ENCODE measurements at regions not wholly inside any gene's neighbourhood (a gene's known extent, or its start where the extent isn't known, plus 50 kb on each side); places are given as distances from the start of the nearest gene placed in this dataset.

DNA sequence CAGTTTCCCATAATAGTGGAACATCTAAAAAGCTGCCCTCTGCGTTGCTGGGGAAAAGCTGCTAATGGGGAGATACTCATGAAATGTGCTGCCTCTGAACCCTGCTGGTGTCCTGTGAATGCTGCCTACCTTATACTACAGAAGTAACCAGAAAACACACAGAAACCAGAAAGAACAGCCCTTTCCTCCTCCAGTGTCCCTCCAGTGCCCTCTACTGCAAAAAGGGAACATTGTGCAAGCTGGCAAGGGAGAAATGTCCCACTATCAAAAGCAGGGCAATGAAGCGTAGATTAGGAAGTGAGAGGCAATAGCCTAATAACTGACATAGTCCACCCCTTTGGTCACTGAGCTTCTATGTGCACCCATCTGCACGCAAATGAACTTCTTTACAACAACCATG lies 162.7 kb upstream of the ETAA1 start:
- peak; percentile 53 for DNase-seq (ENCODE audit: low read depth)

DNA sequence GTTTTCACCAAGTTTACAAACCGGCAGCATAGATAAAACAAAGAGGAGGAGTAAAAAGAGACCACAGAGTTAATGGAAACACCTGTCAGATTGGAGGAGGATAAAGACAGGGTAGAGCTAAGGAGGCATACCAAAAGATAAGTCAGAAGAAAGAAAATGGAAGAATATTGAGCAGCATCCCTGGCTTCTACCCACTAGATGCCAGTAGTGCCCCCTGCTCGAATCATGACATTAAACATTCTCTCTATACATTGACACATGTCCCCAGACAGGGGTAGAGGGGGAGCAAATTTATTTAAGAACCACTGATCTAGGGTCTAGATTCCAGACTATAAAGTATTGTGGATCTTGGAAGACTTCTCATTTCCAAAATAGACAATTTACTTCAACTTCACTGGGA lies 159.8 kb upstream of the ETAA1 start:
- DNase-seq (ENCODE audit: low read depth): no peak

DNA sequence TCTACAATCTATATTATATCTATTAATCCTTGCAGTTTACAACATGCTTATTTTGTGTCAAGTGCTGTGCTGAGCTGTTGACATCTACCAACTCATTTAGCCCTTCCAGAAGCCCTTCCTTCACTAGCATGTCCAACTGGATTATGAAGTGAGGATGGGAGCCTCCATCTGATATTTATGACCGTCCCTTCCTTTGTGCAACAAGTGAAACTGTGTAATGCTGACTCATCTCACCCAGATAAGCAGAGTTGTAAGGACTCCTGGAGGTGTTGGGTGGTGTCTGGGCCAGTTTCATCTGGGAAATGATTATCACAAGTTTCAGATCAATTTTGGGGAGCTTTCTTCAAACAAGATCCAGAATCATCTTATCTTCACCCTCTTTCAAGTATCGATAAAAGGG lies 156.6 kb upstream of the ETAA1 start:
- DNase-seq (ENCODE audit: low read depth): peak; percentile 13

DNA sequence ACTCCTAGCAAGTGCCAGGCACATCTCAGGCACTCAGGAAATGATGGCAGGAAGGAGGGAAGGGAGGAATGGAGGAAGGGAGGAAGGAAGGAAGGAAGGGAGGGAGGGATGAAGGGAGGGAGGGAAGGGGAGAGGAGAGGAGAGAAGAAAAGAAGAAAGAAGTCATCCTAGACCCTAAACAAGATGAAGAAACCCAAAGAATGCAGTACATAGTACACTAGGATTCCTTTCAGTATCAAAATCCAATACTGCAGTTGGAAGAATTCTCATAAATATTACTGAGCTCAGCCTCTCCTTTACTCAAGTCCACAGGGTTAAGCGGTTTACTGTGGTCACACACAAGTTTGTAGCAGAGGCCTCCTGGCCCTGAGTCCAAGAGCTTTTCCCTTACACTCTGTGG lies 155.7 kb upstream of the ETAA1 start:
- DNase-seq (ENCODE audit: low read depth): no peak

DNA sequence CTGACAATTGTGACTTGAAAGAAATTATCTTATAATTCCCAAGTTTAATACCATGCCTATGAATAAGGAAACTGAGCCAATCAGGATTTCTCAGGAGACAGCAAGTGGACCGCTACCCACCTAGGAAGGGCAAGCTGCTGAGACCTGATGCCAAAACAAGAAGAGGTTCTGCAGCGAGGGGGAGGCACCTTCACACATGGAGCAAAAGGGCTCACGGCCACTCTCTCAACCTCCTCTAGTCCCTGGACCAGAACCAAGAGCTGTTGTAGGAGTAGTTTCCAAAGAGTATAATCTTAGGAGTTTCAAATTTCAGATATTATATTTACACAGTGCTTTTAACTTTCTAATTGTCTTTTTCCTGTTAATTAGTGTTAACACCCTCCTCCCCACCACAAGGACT lies 154.7 kb upstream of the ETAA1 start:
- no peak for DNase-seq (ENCODE audit: low read depth)

DNA sequence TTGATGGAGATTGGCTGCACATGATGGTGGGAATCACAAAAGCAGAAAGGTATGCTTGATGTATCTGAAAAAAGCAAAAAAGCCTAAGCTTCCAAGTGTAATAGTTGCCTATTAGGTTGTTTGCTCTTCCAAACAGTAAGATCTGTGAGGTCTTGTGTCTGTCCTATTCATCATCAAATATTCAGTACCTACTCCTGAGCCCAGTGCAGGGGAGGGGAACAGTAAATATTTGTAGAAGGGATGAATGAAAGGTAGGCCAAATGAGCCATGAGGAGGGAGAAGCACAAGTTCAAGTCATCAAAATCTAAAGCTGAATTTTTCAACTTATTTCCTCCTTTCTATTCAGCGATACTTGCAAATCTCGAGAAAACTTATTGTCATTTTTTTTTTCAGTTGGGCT lies 153.2 kb upstream of the ETAA1 start:
- no peak for DNase-seq (ENCODE audit: low read depth)

DNA sequence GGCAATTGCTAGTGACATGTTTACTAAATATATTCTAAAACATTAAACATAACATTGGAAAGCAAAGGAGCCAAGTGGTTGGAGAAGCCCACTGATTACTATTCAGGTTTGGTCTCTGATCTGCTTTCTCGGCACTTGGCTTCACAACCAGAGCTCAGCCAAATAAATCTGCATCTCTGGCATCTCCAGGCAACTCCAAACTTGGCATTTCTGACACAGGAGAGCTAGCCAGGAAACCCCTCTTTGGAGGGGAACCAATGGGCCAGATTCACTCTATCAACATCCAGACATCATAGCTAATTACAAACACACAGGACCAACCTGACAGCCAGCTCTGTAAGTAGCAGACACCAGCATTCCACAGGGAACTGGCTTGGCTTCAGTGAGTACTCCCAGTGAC lies 150.3 kb upstream of the ETAA1 start:
- DNase-seq (ENCODE audit: low read depth): no peak

DNA sequence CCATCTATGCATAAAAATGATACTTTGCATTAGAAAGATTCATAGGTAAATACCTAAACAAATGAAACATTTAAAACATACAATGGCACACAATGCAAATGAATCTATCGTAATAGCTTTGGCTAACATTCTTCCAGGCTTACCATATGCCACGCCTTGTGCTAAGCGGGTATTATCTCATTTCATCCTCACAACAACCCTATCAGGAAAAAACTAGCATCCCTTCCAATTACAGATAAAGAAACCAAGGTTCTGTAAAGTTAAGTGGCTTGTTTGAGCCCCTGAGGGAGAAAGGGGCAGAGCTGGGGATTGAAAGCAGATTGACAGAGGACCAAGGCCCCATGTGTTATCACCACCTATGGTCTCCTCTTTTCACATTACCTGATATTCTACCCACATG lies 145.4 kb upstream of the ETAA1 start:
- no peak for DNase-seq (ENCODE audit: low read depth)

DNA sequence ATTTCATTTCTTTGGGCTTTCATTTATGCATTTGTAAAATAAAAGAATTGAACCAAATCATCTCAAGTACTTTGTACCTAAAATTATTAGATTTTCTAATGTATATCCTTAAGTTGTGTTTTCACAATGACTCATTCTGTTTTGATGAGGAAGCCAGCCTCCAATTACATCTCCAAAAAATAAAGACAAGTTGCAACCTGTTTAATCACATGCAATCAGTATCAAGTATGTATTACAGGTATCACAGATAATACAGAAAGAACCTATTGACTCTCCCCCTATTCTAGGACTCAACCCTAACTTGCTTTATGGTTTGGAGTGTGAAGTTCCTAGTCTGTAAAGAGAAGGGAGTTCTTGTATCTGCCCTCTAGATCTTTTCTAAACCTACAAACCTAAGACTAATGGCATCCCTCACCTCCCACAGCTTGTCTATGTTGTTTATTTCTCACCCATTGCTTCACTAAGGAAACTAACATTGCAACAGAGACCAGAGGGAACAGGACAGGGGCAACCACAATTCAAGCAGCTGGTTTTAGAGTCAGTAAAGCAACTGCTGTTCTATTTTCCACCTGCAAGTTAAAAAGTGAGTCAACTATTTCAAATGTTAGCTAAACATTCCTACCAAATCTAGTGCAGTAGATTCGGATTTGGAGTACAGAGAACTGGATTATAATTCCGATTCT lies 141.1 kb upstream of the ETAA1 start:
- peak; percentile 68 for DNase-seq (ENCODE audit: low read depth)

DNA sequence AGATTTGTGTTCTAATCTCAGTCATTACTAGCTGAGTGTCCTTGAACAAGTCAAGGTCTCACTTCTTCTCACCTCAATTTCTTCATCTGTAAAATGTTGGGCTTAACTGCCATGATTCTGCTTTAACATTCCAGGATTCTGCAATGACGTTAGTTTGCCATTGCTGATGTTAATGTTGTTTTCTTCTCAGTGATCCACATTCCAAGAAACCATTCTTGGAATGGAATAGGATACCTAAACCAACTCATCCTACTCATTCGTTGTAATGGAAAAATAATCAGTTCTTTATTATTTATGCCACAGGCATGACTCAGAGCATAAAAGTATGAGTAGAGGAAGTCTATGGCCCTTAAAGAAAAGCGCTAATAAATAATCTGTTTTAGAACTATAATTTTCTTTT lies 140.2 kb upstream of the ETAA1 start:
- DNase-seq (ENCODE audit: low read depth): peak; percentile 51

DNA sequence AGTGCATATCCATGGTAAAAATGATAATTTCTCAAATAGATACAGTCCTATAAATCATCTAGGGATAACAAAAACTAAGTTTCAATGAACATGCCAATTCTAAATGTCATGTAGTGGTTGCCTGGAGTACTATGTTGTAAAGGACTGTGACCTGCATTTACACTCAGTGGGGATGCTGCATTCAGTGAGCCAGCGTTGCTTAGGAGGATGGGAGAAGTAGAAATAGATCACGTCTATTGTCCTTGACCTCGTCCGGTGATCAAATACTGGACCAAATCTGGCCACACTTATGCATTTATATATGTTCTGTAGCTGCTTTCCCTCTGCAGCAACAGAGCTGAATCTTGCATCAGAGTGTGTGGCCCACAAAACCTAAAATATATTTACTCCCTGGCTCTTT lies 139.0 kb upstream of the ETAA1 start:
- no peak for DNase-seq (ENCODE audit: low read depth)

DNA sequence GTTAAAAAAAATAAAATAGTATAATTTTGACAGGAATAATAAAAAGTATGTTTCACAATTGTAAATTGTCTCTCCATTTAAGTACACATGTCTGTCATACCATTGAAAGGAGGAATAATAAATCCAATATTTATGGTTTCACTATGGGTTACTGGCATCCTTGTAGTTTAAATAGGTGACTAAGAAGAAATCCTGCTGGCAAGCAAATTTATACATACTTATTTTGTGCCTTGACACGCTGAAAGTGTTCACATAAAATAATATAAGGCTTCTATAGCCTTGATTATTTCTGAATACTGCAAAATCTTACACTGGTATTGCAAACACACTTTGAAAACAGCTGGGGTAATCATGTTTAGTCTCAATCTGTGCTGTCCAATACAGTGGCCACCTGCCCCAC lies 138.3 kb upstream of the ETAA1 start:
- no peak for DNase-seq (ENCODE audit: low read depth)

DNA sequence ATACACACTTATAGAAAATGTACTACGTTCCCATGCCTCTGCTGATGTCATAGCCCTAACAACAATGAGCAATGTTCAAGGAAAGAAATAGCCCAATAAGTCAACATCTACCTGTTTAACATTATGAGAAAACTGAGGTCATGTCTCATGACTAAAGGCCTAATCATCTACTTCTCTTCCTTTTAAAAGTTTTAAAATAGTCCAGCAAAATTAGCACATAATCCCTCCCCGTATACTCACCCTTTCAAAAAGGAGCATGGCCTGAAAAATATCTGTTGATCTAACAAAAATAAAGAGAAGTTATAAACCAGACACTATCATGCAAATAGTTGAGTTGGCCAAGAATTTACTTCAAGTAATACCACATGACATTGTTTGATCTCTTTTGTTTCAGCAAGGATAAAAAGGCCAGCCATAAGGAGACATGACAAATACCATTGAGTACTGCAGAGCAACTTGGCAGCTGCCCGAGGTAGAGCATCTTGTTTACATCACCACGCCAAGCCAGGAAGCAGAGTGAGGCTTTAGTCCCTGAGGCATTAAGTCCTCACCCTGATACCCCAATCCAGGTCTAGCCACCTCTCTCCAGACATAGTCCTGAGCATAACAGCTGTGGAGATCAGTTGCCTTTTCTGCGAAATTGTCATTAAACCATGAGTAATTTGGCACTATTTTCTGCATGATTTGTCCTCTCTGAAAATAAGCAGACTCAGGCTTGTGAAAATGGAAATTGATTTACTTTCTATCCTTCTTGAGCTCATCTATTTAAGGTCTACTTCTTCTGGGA lies 137.4 kb upstream of the ETAA1 start:
- peak; percentile 96 for DNase-seq (ENCODE audit: low read depth)

DNA sequence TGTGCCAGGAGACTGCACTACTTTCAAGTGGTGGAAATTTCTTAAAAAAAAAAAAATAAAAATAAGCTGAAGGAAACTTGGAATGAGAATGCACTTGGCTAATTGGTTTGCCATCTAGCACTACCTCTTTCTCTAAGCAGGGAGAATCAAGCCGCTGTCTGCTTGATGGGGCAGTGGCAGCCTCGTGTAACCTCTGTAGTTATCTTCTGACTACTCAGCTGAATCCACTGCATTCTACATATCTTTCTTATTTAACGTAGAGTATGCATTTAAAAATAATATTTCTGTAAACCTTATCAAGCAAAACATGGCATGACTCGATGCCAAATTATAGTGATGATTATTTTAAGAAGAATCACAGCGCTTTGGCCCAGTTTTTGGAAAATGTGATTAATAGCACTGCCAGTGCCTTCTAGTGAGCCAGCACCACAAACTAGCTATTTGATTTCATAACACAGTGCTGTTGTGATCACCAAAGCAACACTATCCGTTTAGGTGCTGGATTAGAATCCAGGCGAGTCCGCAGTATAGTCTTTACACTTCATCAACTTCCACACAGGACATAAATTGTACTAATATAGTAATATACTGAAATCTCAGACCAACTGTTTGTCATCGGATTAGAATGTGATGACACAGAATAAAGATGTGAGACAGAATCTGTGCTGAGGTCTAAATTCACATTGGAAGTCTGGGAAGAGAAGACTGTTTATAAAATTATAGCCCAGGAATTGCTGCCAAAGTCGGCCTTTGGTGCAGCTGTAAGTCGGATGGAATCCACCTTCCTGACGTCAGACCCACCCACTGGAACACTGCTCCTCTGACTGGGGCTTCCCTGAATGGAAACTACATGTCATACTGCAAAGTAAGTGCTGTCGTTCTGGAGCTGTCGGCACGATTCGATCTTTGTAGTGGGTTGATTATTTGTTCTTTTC lies 136.5 kb upstream of the ETAA1 start:
- peak; percentile 96 for DNase-seq (ENCODE audit: low read depth)

DNA sequence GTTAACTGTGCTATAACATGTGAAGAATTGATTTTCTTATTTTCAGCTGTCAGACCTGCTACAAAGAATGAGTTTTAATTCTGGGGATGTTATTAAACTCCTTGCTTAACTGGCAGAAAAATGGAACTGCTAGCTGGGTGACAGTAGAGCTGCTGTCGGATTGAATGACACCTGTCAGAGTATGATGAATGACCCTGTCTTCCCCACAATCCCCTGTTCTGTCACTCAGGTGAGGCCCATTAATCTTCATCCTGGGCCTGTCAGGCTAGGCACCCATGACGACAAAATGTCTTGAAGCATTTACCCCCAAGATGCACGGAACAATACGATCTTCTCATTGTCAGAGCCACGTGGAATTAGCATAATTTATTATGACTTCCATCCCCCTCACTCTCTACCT lies 129.9 kb upstream of the ETAA1 start:
- no peak for DNase-seq (ENCODE audit: low read depth)

DNA sequence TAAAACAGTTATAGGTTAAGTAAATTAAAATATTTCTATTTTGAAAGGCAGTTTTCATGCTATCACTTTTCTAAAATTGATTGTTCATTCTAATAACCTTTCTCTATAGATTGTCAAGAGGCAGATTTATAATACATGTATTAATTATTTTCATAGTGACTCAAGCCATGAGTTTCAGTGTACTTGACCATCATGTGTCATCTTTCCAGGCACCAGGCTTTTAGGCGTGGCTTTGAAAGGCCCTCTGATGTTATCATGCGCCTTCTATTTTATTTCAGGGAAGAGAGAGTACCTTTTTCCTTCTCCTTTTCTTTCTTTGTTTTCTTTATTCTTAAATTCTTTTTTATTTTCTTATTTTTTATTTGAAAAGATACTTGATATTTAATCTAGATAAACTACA lies 128.3 kb upstream of the ETAA1 start:
- DNase-seq (ENCODE audit: low read depth): peak; percentile 67

DNA sequence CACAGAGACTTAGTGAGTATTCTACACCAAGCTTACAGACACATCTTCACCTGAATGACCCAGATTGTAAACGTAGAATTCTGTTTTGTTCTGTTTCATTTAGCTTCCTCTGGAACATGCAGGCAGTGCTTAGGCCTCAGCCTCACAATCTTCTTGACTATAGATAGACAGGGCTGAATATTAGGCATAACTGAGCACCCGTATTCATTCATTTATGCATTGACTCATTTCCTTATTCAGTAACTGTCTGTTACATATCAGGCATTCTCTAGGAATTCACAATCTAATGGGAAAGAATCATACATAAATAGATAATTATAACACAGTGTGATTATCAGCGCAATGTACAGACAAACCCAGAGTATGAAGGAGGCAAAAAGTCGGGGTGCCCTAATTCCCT lies 124.9 kb upstream of the ETAA1 start:
- DNase-seq (ENCODE audit: low read depth): no peak

DNA sequence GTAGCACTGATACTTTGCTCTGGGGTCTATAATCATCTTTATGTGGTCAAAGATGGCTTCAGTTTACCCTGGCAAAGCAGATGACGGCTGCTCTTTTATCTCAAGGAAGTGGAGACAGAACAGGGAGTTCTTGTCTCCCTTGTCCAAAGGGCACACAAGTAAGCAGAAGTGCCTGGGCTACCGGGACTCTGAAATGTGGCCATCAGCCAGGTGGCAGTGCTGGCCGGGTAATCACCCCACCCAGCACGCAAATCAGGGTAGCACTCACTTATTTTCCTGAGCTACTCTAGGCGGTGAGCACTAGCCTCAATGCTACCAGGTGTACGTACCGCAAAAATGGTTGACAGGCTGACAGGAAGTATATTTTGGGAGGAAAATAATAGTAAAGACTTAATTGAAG lies 119.7 kb upstream of the ETAA1 start:
- DNase-seq (ENCODE audit: low read depth): no peak

DNA sequence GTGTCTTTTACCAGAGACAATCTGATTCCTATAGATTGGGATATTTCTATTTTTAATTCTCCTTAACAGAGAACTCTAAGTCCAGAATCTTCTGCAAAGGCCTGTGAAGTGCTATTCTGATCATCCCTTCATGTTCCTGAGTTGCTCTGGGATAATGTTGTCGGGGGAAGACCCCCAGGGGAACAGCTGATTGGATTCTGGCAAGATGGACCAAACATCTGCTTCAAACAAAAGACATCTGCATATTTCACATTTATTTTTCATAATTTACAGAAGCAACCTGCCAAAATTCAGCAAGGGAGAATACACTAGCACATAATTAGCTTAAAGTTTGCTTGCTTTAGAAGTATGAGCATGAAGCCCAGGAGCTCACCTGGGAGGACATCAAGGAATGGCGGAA lies 116.0 kb upstream of the ETAA1 start:
- DNase-seq (ENCODE audit: low read depth): no peak

DNA sequence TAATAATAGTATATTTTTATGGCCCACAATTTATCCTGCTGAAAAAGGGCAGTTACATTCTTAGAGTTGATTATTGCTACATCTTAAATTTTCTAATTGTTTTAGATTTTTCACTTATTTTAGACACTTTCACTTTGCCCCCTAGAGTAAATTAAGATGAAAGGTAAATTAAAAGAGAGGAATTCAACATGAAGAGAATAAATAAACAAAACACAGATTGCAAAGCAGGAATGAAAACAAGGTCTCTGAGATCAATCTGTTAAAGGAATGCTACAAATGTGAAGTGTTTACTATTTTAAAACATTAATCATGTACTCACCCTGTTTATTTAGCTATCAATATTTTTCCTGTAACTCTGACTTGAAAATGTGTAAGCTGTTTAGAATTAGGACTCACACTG lies 113.5 kb upstream of the ETAA1 start:
- no peak for DNase-seq (ENCODE audit: low read depth)

DNA sequence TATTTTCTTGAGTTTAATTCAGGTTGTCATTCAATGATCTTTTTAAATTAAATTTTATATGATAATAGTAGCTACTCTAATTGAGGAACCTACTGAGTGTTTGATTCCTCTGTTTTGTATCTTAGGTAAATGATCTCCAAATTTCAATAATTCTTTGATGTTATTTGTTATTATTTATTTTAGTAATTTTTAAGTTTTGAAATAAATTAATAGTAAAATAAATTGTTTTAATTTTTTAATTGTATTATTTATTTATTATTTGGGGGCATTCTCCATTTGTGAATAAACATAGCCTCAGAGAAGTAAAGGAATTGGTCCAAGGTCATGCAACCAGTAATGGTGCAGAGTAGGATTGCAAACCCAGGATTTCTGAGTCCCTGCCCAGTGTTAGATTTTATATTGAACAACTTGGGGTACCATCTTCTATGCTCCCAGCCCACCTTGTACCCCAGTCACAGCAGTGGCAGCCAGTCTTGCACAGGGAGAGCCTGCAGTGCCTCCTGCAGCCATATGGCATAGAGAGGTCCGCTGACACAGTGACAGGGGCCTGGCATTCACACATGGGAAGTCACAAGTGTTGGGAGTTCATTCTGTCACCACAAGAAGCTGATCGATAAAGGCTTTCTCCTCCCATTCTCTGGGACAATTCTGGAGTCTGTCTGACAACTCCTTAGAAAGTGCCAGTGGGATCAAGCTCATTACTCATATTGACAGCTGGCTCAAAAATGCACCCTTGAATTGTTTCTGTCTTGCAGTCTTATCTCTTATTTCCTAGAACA lies 110.0 kb upstream of the ETAA1 start:
- DNase-seq (ENCODE audit: low read depth): peak; percentile 15

DNA sequence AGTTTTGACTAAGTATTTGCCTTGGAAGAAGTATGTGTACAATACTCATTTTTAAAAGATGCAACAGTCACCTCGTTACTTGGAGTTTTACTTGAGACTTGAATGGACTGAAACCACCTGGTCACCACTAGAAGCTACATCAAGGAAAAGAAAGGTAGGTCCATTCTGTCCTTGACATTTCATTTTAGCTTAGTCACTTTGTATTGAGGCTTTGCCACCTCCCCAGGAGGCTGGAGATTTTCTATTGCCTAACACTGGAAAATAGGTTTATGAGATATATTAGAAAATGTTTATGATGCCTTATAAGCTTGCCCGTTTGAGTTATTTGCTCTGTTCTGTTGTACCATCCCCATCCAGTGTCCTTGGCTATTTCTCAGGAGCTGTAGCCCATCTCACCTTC lies 107.9 kb upstream of the ETAA1 start:
- DNase-seq (ENCODE audit: low read depth): no peak
